Cortex of kidney (tissue), 1 donor: ENCODE measurements at regions not wholly inside any gene's neighbourhood (a gene's known extent, or its start where the extent isn't known, plus 50 kb on each side); places are given as distances from the start of the nearest gene placed in this dataset.

Experiments used
- DNase-seq: peaks from one replicate; lab custom pipeline; 2025; lab: John Stamatoyannopoulos, UW

GRCh38 chr14:98165976-98166375 is 1106.0 kb downstream of the BCL11B start:
- DNase-seq = no peak

GRCh38 chr14:98167275-98167674 is 1104.7 kb downstream of the BCL11B start:
- DNase-seq = no peak

- no peak for DNase-seq
Measured at GRCh38 chr14:98167705-98168104, 1104.3 kb downstream of the BCL11B start.

- no peak for DNase-seq
Measured at GRCh38 chr14:98168211-98168985, 1103.6 kb downstream of the BCL11B start.

GRCh38 chr14:98169170-98169587 is 1102.8 kb downstream of the BCL11B start:
- DNase-seq = no peak

GRCh38 chr14:98170575-98170974 is 1101.4 kb downstream of the BCL11B start:
- no peak for DNase-seq

- DNase-seq = no peak
Measured at GRCh38 chr14:98171654-98172053, 1100.3 kb downstream of the BCL11B start.

- DNase-seq = no peak
Measured at GRCh38 chr14:98172243-98172778, 1099.7 kb downstream of the BCL11B start.

GRCh38 chr14:98173305-98173704 is 1098.7 kb downstream of the BCL11B start:
- no peak for DNase-seq

- no peak for DNase-seq
Measured at GRCh38 chr14:98174041-98174440, 1098.0 kb downstream of the BCL11B start.

GRCh38 chr14:98175436-98175835 is 1096.6 kb downstream of the BCL11B start:
- DNase-seq = no peak

- DNase-seq = no peak
Measured at GRCh38 chr14:98175881-98176280, 1096.1 kb downstream of the BCL11B start.

GRCh38 chr14:98176892-98177291 is 1095.1 kb downstream of the BCL11B start:
- no peak for DNase-seq

GRCh38 chr14:98177551-98177950 is 1094.4 kb downstream of the BCL11B start:
- DNase-seq = no peak

GRCh38 chr14:98181241-98181640 is 1090.8 kb downstream of the BCL11B start:
- DNase-seq = no peak

GRCh38 chr14:98181768-98182167 is 1090.2 kb downstream of the BCL11B start:
- DNase-seq = no peak

GRCh38 chr14:98182393-98183055 is 1089.5 kb downstream of the BCL11B start:
- DNase-seq = no peak

- no peak for DNase-seq
Measured at GRCh38 chr14:98183556-98183955, 1088.4 kb downstream of the BCL11B start.

GRCh38 chr14:98184457-98184856 is 1087.5 kb downstream of the BCL11B start:
- no peak for DNase-seq

- no peak for DNase-seq
Measured at GRCh38 chr14:98185036-98185435, 1087.0 kb downstream of the BCL11B start.

- no peak for DNase-seq
Measured at GRCh38 chr14:98186140-98186539, 1085.9 kb downstream of the BCL11B start.

GRCh38 chr14:98187281-98187680 is 1084.7 kb downstream of the BCL11B start:
- no peak for DNase-seq

GRCh38 chr14:98189062-98189461 is 1082.9 kb downstream of the BCL11B start:
- DNase-seq = no peak
